Dedifferentiated amniotic fluid mesenchymal stem cell (primary cell): ENCODE measurements at regions not wholly inside any gene's neighbourhood (a gene's known extent, or its start where the extent isn't known, plus 50 kb on each side); places are given as distances from the start of the nearest gene placed in this dataset.
"Not testable (repeated sequence)": the region's sequence is repeated elsewhere in the genome, so short reads cannot be mapped to it uniquely, and the experiment has no call there.

Experiments
- DNase-seq: peaks from one replicate; pipeline ENCODE4 v3.0.0-alpha.2; 2016; ENCODE audit errors: extremely low spot score

- no peak for DNase-seq
Observed at GRCh38 chr1:30185313-30185712, 538.1 kb downstream of the MATN1 start.

GRCh38 chr1:30184393-30185141 lies 538.8 kb downstream of the MATN1 start:
- no peak for DNase-seq

GRCh38 chr1:30183895-30184294 lies 539.5 kb downstream of the MATN1 start:
- DNase-seq = no peak

GRCh38 chr1:30183006-30183405 lies 540.4 kb downstream of the MATN1 start:
- DNase-seq = no peak

GRCh38 chr1:30179942-30180543 lies 543.3 kb downstream of the MATN1 start:
- no peak for DNase-seq

GRCh38 chr1:30176477-30176876 lies 546.9 kb downstream of the MATN1 start:
- no peak for DNase-seq

- DNase-seq = no peak
Observed at GRCh38 chr1:30174499-30174898, 548.9 kb downstream of the MATN1 start.

- no peak for DNase-seq
Observed at GRCh38 chr1:30173560-30173959, 549.8 kb downstream of the MATN1 start.

- no peak for DNase-seq
Observed at GRCh38 chr1:30172757-30173156, 550.6 kb downstream of the MATN1 start.

- no peak for DNase-seq
Observed at GRCh38 chr1:30172299-30172694, 551.1 kb downstream of the MATN1 start.

GRCh38 chr1:30171537-30172298 lies 551.7 kb downstream of the MATN1 start:
- DNase-seq = no peak

- DNase-seq = no peak
Observed at GRCh38 chr1:30169269-30169668, 554.1 kb downstream of the MATN1 start.

GRCh38 chr1:30166174-30166573 lies 557.2 kb downstream of the MATN1 start:
- no peak for DNase-seq

GRCh38 chr1:30165116-30165515 lies 558.3 kb downstream of the MATN1 start:
- DNase-seq = no peak

GRCh38 chr1:30164693-30165092 lies 558.7 kb downstream of the MATN1 start:
- DNase-seq = no peak

GRCh38 chr1:30162565-30162964 lies 560.8 kb downstream of the MATN1 start:
- no peak for DNase-seq

GRCh38 chr1:30161953-30162352 lies 561.4 kb downstream of the MATN1 start:
- DNase-seq = no peak

GRCh38 chr1:30160999-30161689 lies 562.2 kb downstream of the MATN1 start:
- DNase-seq = no peak

- no peak for DNase-seq
Observed at GRCh38 chr1:30159015-30159414, 564.4 kb downstream of the MATN1 start.

- not testable (repeated sequence) for DNase-seq
Observed at GRCh38 chr1:30155698-30156097, 567.7 kb downstream of the MATN1 start.

- DNase-seq = not testable (repeated sequence)
Observed at GRCh38 chr1:30155253-30155652, 568.1 kb downstream of the MATN1 start.

GRCh38 chr1:30153743-30154449 lies 569.5 kb downstream of the MATN1 start:
- DNase-seq = no peak
